ENCODE measurements at regions not wholly inside any gene's neighbourhood (a gene's known extent, or its start where the extent isn't known, plus 50 kb on each side); places are given as distances from the start of the nearest gene placed in this dataset.

DNA sequence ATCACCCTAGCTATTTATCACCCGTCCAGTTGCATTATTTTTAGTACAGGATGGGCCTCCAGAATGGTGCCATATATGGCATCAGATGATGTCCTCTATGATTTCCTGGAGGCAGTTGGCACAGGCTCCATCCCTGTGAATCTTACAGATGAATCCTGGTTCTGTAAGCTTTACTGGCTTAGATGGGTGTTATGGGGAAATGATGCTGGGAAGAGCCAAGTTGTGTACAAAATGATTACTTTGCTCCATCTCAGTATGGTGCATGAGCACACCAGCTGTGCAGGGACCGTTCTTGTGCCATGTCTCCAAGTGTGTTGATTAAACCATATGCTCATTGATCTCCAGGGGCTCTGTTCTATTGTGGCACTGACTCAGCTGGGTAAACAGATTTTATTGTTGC, 755.7 kb downstream of the TLR4 start:
- TF ChIP-seq CTCF (conservative IDR thresholded peaks at IDR 0.05) (no peak), EZH2 (IDR thresholded peaks at IDR 0.05; ENCODE audit: low read depth) (no peak)
